Body of pancreas (tissue), 4 donors: ENCODE measurements at regions not wholly inside any gene's neighbourhood (a gene's known extent, or its start where the extent isn't known, plus 50 kb on each side); places are given as distances from the start of the nearest gene placed in this dataset.

ENCODE experiments used
- ATAC-seq: fragments of 150-250 bp; one replicate; pipeline ENCODE4 v1.9.1; 2016
- DNase-seq, 4 donors: peaks; one replicate each; pipeline ENCODE4 v3.0.0-alpha.2; 2019
- H3K27ac ChIP-seq, 4 donors: fragments of 200-600 bp; sonication (generic); 1 replicate in 3 of 4; 2 replicates in 1 of 4; pipeline versions ENCODE4 v1.5.1 to v1.6.1; 2016 to 2019; ENCODE audit warnings: mild to moderate bottlenecking in 1 of 4, mixed read lengths in 1 of 4, moderate library complexity in 1 of 4
- H3K27me3 ChIP-seq, 2 donors: fragments of 200-600 bp; sonication (generic); one replicate each; pipeline ENCODE4 v1.6.0; 2016; ENCODE audit warnings: mild to moderate bottlenecking in 1 of 2
- H3K36me3 ChIP-seq, 2 donors: fragments of 200-600 bp; sonication (generic); replicated peaks in 1 of 2; 2 replicates each; pipeline ENCODE4 v1.5.1; 2016; ENCODE audit warnings: low read depth in 2 of 2; ENCODE audit not compliant: insufficient read depth in 1 of 2
- H3K4me1 ChIP-seq: fragments of 200-600 bp; sonication (generic); one replicate; pipeline ENCODE4 v1.6.0; 2016
- H3K4me3 ChIP-seq, 2 donors: fragments of 200-600 bp; sonication (generic); 1 replicate in 1 of 2; 2 replicates in 1 of 2; pipeline ENCODE4 v1.5.1; 2016 to 2019
- H3K9me3 ChIP-seq, 3 donors: fragments of 200-600 bp; sonication (generic); 1 replicate in 2 of 3; 2 replicates in 1 of 3; pipeline ENCODE4 v1.5.1; 2016
- CTCF ChIP-seq, 7 experiments: fragments of 450-650 bp in 4 of 7; fragments of 200-600 bp in 3 of 7; sonication (generic) in 3 of 7; IDR thresholded peaks; one replicate each; pipeline ENCODE4 v1.5.1; 2016 to 2019; ENCODE audit warnings: antibody characterized with exemption in 7 of 7
- POLR2A ChIP-seq, 3 donors: fragments of 450-650 bp; IDR thresholded peaks; one replicate each; pipeline ENCODE4 v1.6.1; 2016; ENCODE audit warnings: antibody characterized with exemption in 3 of 3, mild to moderate bottlenecking in 2 of 3
- WGBS, 2 donors: methylation state at CpG; one replicate each; pipeline ENCODE4 v1.1.5; 2017; 5-methylcytosine and 5-hydroxymethylcytosine counted together
- intact Hi-C: fragments of 100-400 bp; cut with DNase I; formaldehyde crosslinking; loops from one replicate; pipeline ENCODE4 v1.15.1; 2023

GRCh38 chr2:154587739-154588138 is 110.8 kb upstream of the KCNJ3 start:
- no peaks in the 10 kb centered on the region for H3K36me3 ChIP-seq
- intact Hi-C loops = no loop called here

GRCh38 chr2:154588838-154589237 is 109.7 kb upstream of the KCNJ3 start:
- no peak for ATAC-seq
- no peak overlapping the region for H3K4me3 ChIP-seq
- no peak for TF ChIP-seq POLR2A (IDR thresholded peaks at IDR 0.05)
- TF ChIP-seq CTCF (IDR thresholded peaks at IDR 0.05) = no peak
- no peak for DNase-seq
- 50 to 55% methylated on average over 1 of the region's 1 CpG for WGBS, 2 donors
- H3K4me1 ChIP-seq = no peaks in the 10 kb centered on the region
- H3K36me3 ChIP-seq = no peaks in the 10 kb centered on the region
- no peaks in the 10 kb centered on the region for H3K9me3 ChIP-seq
- H3K27ac ChIP-seq = no peak overlapping the region
- H3K27me3 ChIP-seq = no peaks in the 10 kb centered on the region
- intact Hi-C loops = no loop called here

More at GRCh38 chr2:154587739-154588138, 110.8 kb upstream of the KCNJ3 start:
- 56% methylated on average over 1 of the region's 1 CpG for WGBS, 2 donors
- H3K27ac ChIP-seq = no peak overlapping the region
- H3K9me3 ChIP-seq = no peaks in the 10 kb centered on the region
- no peaks in the 10 kb centered on the region for H3K4me1 ChIP-seq
- no peak for ATAC-seq
- TF ChIP-seq POLR2A (IDR thresholded peaks at IDR 0.05) = no peak
- TF ChIP-seq CTCF (IDR thresholded peaks at IDR 0.05) = no peak
- DNase-seq = no peak
- no peak overlapping the region for H3K4me3 ChIP-seq
- no peaks in the 10 kb centered on the region for H3K27me3 ChIP-seq

GRCh38 chr2:154589514-154589913 is 109.0 kb upstream of the KCNJ3 start:
- intact Hi-C loops = no loop called here
- H3K27ac ChIP-seq = no peak overlapping the region
- no peaks in the 10 kb centered on the region for H3K9me3 ChIP-seq
- H3K4me1 ChIP-seq = no peaks in the 10 kb centered on the region
- no peak overlapping the region for H3K4me3 ChIP-seq
- H3K36me3 ChIP-seq = no peaks in the 10 kb centered on the region
- no peak for ATAC-seq
- TF ChIP-seq CTCF (IDR thresholded peaks at IDR 0.05) (no peak), POLR2A (IDR thresholded peaks at IDR 0.05) (no peak)
- no peak for DNase-seq
- H3K27me3 ChIP-seq = no peaks in the 10 kb centered on the region

- no peak overlapping the region for H3K4me3 ChIP-seq
- no peaks in the 10 kb centered on the region for H3K9me3 ChIP-seq
- no peak for DNase-seq
- no peaks in the 10 kb centered on the region for H3K36me3 ChIP-seq
- no peak for ATAC-seq
- TF ChIP-seq CTCF (IDR thresholded peaks at IDR 0.05) (no peak), POLR2A (IDR thresholded peaks at IDR 0.05) (no peak)
- no peak overlapping the region for H3K27ac ChIP-seq
- H3K27me3 ChIP-seq = no peaks in the 10 kb centered on the region
- no peaks in the 10 kb centered on the region for H3K4me1 ChIP-seq
- 36 to 37% methylated on average over 2 of the region's 2 CpGs for WGBS, 2 donors
- intact Hi-C loops = no loop called here
Observed at GRCh38 chr2:154591294-154591820, 107.1 kb upstream of the KCNJ3 start.

GRCh38 chr2:154599189-154599588 is 99.3 kb upstream of the KCNJ3 start:
- Histone ChIP-seq H3K9me3 (no peaks in the 10 kb centered on the region), H3K4me1 (no peaks in the 10 kb centered on the region), H3K36me3 (no peaks in the 10 kb centered on the region), H3K27ac (no peak overlapping the region), H3K4me3 (no peak overlapping the region), H3K27me3 (no peaks in the 10 kb centered on the region)
- intact Hi-C loops = no loop called here
- WGBS, 2 donors = 66 to 74% methylated on average over 3 of the region's 3 CpGs
- no peak for DNase-seq
- ATAC-seq = no peak
- TF ChIP-seq POLR2A (IDR thresholded peaks at IDR 0.05) = no peak
- no peak for TF ChIP-seq CTCF (IDR thresholded peaks at IDR 0.05)
